Small intestine (tissue), 7 donors: ENCODE measurements at regions not wholly inside any gene's neighbourhood (a gene's known extent, or its start where the extent isn't known, plus 50 kb on each side); places are given as distances from the start of the nearest gene placed in this dataset.

ENCODE experiments used
- DNase-seq, 2 donors: peaks; one replicate each; pipeline versions ENCODE4 v3.0.0 to v3.0.0-alpha.2; 2013
- FAIRE-seq: peaks from 2 replicates; lab custom pipeline; 2012; peaks lifted over from hg19 to GRCh38; lab: Jason Lieb, UNC
- H3K27ac ChIP-seq, 3 donors: one replicate each; pipeline ENCODE4 v1.5.1; 2013; ENCODE audit warnings: low read length in 2 of 3, mild to moderate bottlenecking in 2 of 3, control low read depth in 1 of 3, inconsistent platforms in 1 of 3, low read depth in 1 of 3, moderate library complexity in 1 of 3
- H3K27me3 ChIP-seq, 3 donors: one replicate each; pipeline ENCODE4 v1.6.1; 2013; ENCODE audit warnings: low read length in 3 of 3, inconsistent platforms in 1 of 3; ENCODE audit not compliant: control insufficient read depth in 3 of 3, insufficient read depth in 3 of 3
- H3K36me3 ChIP-seq, 3 donors: one replicate each; pipeline ENCODE4 v1.6.1; 2013; ENCODE audit warnings: low read length in 3 of 3, inconsistent platforms in 1 of 3, low read depth in 1 of 3, mild to moderate bottlenecking in 1 of 3, moderate library complexity in 1 of 3; ENCODE audit not compliant: control insufficient read depth in 3 of 3, insufficient read depth in 2 of 3
- H3K4me1 ChIP-seq, 3 donors: one replicate each; pipeline ENCODE4 v1.6.1; 2013; ENCODE audit warnings: low read length in 2 of 3, inconsistent platforms in 1 of 3, low read depth in 1 of 3, mild to moderate bottlenecking in 1 of 3, moderate library complexity in 1 of 3; ENCODE audit not compliant: control insufficient read depth in 3 of 3, insufficient read depth in 2 of 3
- H3K4me3 ChIP-seq, 3 donors: one replicate each; pipeline ENCODE4 v1.5.1; 2013; ENCODE audit warnings: low read length in 3 of 3, control low read depth in 1 of 3, inconsistent platforms in 1 of 3, low read depth in 1 of 3, mild to moderate bottlenecking in 1 of 3, moderate library complexity in 1 of 3
- H3K9me3 ChIP-seq, 2 donors: one replicate each; pipeline ENCODE4 v1.6.1; 2013; ENCODE audit warnings: low read depth in 1 of 2, low read length in 1 of 2; ENCODE audit not compliant: control insufficient read depth in 2 of 2, insufficient read depth in 1 of 2
- WGBS, 3 donors: extraction: QIAGEN DNeasy Blood & Tissue Kit; methylation state at CpG; one replicate each; pipeline ENCODE4 v1.1.7; 2013; 5-methylcytosine and 5-hydroxymethylcytosine counted together
- donor health status: healthy with polysubstance abuse.
- donor health status: control.
- donor health status: control.
- donor health status: Bipolar disorder and iron deficiency.
- donor health status: healthy.

DNA sequence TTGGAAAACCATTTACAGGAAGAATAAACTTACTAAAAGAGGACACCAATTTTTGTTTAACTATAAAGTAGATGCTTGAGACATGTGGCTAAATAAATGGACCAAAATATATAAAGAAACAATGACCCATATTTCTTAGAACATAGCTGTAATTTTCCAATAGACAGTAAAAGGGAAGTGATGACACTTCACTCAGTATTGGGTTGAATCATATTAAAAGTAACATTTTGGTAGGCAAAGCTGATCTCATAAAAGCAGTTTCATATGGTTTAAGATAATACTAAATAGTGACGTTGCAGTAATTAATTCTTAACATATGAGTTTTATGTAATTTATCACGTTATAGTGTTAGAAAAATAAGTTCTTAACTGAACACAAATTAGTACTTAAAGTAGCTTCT is 308.9 kb upstream of the RUNX1 start:
- 39 to 49% (median 48%) methylated on average over 2 of the region's 2 CpGs for WGBS, 3 donors
- Histone ChIP-seq H3K4me3 (no peak overlapping the region), H3K4me1 (no peaks in the 10 kb centered on the region), H3K27ac (no peak overlapping the region), H3K36me3 (no peaks in the 10 kb centered on the region), H3K27me3 (no peaks in the 10 kb centered on the region), H3K9me3 (no peaks in the 10 kb centered on the region)
- DNase-seq = no peak
- FAIRE-seq = no peak

GRCh38 chr21:35357041-35357780 is 308.1 kb upstream of the RUNX1 start:
- no peak overlapping the region for H3K27ac ChIP-seq
- FAIRE-seq (no peak), DNase-seq (no peak)
- 83 to 87% (median 84%) methylated on average over 3 of the region's 3 CpGs for WGBS, 3 donors
- H3K4me3 ChIP-seq = no peak overlapping the region
- no peaks in the 10 kb centered on the region for H3K4me1 ChIP-seq
- no peaks in the 10 kb centered on the region for H3K27me3 ChIP-seq
- no peaks in the 10 kb centered on the region for H3K9me3 ChIP-seq
- no peaks in the 10 kb centered on the region for H3K36me3 ChIP-seq

- no peak overlapping the region for H3K4me3 ChIP-seq
- H3K27me3 ChIP-seq = no peaks in the 10 kb centered on the region
- H3K36me3 ChIP-seq = no peaks in the 10 kb centered on the region
- 77 to 89% (median 87%) methylated on average over 2 of the region's 2 CpGs for WGBS, 3 donors
- DNase-seq = no peak
- H3K27ac ChIP-seq = no peak overlapping the region
- H3K9me3 ChIP-seq = no peaks in the 10 kb centered on the region
- no peaks in the 10 kb centered on the region for H3K4me1 ChIP-seq
- FAIRE-seq = no peak
Measured at GRCh38 chr21:35354078-35354477, 305.0 kb upstream of the RUNX1 start.

DNA sequence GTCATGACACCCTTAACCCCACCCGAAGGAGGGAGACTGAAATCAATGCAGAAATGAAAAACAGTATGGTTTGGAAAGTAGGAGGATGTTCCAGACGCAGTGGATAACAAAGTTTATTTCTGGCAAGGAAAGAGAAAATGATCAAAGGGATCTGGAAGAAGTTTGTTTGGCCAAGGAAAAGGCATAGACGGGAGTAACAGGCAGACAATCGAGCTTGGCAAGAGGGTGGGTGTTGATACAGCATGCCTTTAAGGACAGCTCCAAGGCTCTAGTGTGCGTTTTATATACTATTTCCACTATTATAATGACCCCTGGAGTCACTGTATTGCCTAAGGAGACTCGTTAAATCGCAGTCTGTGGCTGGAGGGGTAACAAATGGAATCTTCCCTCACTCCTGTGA is 303.7 kb upstream of the RUNX1 start:
- Histone ChIP-seq H3K4me1 (no peaks in the 10 kb centered on the region), H3K9me3 (no peaks in the 10 kb centered on the region), H3K27ac (no peak overlapping the region), H3K36me3 (no peaks in the 10 kb centered on the region), H3K27me3 (no peaks in the 10 kb centered on the region), H3K4me3 (no peak overlapping the region)
- WGBS, 3 donors = 69 to 76% (median 72%) methylated on average over 7 of the region's 7 CpGs
- DNase-seq = no peak
- FAIRE-seq = no peak

GRCh38 chr21:35352066-35352770 is 303.1 kb upstream of the RUNX1 start:
- 71 to 87% (median 80%) methylated on average over 4 of the region's 4 CpGs for WGBS, 3 donors

DNA sequence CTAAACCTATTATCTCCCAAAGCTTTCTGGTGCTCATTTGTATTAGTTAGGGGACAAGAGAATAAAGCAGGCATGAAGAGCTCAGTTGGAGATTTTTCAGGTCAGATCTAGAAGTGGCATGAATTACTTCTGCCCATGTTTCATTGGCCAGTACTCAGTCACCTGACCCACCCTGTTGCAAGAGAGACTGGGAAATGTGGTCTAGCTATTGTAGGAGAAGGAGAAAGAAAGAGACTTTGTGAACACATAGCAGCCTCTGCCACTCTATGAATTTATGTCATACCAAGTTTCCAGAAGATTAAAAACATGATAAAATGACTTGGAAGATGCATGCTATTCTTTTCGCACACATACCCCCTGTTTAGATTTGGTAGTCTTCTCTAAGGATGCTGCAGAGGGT is 302.3 kb upstream of the RUNX1 start:
- Histone ChIP-seq H3K27ac (no peak overlapping the region), H3K4me1 (no peaks in the 10 kb centered on the region), H3K36me3 (no peaks in the 10 kb centered on the region), H3K4me3 (no peak overlapping the region), H3K9me3 (no peaks in the 10 kb centered on the region), H3K27me3 (no peaks in the 10 kb centered on the region)
- DNase-seq (no peak), FAIRE-seq (no peak)
- 92 to 97% (median 95%) methylated on average over 1 of the region's 1 CpG for WGBS, 3 donors

More at GRCh38 chr21:35352066-35352770, 303.1 kb upstream of the RUNX1 start:
- FAIRE-seq = no peak
- Histone ChIP-seq H3K4me3 (no peak overlapping the region), H3K4me1 (no peaks in the 10 kb centered on the region), H3K36me3 (no peaks in the 10 kb centered on the region), H3K9me3 (no peaks in the 10 kb centered on the region), H3K27me3 (no peaks in the 10 kb centered on the region), H3K27ac (no peak overlapping the region)
- DNase-seq = no peak

GRCh38 chr21:35350965-35351364 is 301.9 kb upstream of the RUNX1 start:
- H3K36me3 ChIP-seq = no peaks in the 10 kb centered on the region
- DNase-seq = no peak
- H3K4me1 ChIP-seq = no peaks in the 10 kb centered on the region
- FAIRE-seq = no peak
- no peaks in the 10 kb centered on the region for H3K9me3 ChIP-seq
- no peak overlapping the region for H3K4me3 ChIP-seq
- H3K27me3 ChIP-seq = no peaks in the 10 kb centered on the region
- no peak overlapping the region for H3K27ac ChIP-seq
- 43 to 71% (median 61%) methylated on average over 2 of the region's 2 CpGs for WGBS, 3 donors

- H3K9me3 ChIP-seq = no peaks in the 10 kb centered on the region
- no peaks in the 10 kb centered on the region for H3K4me1 ChIP-seq
- no peak overlapping the region for H3K27ac ChIP-seq
- WGBS, 3 donors = 71 to 78% (median 75%) methylated on average over 9 of the region's 9 CpGs
- FAIRE-seq = no peak
- no peak overlapping the region for H3K4me3 ChIP-seq
- no peaks in the 10 kb centered on the region for H3K36me3 ChIP-seq
- no peaks in the 10 kb centered on the region for H3K27me3 ChIP-seq
- no peak for DNase-seq
Measured at GRCh38 chr21:35349376-35350080, 300.4 kb upstream of the RUNX1 start.
